GM18505 (cell line): ENCODE measurements at regions not wholly inside any gene's neighbourhood (a gene's known extent, or its start where the extent isn't known, plus 50 kb on each side); places are given as distances from the start of the nearest gene placed in this dataset.

Experiments
- ATAC-seq: cut with Tn5 transposase; IDR thresholded peaks from one replicate; pipeline ENCODE4 v1.9.1; 2021; ENCODE audit not compliant: unreplicated experiment
- POLR2A ChIP-seq: IDR thresholded peaks from 4 replicates; pipeline ENCODE4 v1.6.1; 2011; ENCODE audit warnings: borderline replicate concordance; ENCODE audit not compliant: insufficient read depth, insufficient read length; ENCODE audit errors: extremely low read depth

DNA sequence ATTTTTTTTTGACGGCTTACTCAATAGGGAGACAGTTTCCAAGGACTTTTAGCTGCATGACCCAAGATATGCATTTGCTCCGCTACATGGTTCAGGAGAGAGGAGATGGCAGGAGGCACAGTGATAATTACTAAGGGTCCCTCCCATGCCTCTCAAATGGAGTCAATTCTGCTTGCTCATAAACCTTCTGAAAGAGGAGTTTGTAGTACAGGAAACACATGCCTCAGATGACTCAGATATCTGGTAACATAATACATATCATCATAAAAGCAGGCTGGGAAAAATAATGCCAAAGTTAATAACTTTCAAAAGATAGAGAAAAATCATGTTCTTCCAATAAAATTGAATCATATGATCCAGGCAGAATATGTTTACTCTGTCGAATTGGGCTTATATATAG, 97.6 kb upstream of the DEFB112 start:
- TF ChIP-seq POLR2A = no peak
- no peak for ATAC-seq

DNA sequence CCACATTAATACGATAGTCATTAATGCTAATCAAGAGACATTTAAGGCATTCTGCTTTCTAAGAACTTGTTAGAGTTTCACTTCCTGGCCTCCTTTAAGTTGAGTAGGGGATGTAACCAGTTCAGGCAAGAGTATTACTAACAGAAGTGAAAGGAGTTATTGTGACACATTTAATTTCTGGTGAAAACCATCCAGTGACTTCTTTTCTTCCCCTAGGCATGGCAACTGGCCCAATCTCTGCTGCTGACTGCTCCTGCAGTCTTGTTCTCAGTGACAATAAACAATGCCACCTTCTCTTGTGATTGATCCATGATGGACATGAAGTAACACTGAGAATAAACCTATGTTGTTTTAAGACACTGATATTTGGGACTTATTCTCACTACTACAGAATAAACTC, 130.9 kb upstream of the DEFB112 start:
- no peak for TF ChIP-seq POLR2A
- no peak for ATAC-seq

DNA sequence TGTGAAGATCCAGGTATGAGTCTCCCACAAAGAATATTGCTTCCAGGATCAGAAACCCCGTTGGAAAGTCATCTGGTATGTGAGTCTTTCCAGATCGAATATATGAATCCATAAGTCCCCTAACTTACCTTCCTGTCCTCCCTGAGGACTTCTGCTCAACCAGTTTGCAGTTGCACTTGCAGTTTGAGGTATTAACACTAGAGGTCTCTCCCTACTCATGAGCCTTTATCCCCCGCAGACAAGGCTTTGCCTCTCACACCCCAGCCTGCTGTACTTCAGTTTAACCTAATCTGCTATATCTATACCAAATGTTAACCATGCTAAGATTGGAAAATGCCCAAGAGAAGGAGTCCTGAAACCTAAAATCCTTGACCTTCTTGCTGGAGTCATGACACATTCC, 135.3 kb upstream of the DEFB112 start:
- TF ChIP-seq POLR2A = no peak

DNA sequence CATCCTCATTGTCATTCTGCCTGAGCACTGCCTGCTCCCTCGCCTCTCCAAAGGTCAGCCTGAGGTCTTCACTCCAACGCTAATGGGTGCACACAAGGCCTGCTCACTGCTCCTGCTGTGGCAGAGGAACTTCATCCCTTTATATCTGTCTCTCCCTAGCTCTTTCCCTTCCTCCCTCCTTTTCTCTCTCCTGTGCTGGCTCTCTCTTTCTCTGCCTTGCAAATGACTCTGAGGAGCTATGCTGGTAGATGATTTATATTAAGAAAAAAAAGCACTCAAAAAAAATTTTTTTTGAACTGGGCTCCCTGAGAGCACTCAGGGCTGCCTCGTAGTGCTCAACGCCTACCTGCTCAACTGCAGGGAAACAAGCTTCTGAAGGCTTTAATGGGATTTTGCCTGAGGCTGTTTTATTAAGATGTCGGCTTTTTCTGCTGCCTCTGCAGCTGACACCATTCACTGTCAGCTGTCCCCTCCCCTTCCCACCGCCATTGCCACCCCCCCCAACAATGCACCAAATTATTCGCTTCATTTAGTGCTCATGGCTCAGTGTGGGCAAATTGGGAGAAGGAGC, 137.7 kb upstream of the DEFB112 start:
- TF ChIP-seq POLR2A = no peak
- ATAC-seq = no peak

More for the DNA sequence above, 135.3 kb upstream of the DEFB112 start:
- ATAC-seq = no peak

DNA sequence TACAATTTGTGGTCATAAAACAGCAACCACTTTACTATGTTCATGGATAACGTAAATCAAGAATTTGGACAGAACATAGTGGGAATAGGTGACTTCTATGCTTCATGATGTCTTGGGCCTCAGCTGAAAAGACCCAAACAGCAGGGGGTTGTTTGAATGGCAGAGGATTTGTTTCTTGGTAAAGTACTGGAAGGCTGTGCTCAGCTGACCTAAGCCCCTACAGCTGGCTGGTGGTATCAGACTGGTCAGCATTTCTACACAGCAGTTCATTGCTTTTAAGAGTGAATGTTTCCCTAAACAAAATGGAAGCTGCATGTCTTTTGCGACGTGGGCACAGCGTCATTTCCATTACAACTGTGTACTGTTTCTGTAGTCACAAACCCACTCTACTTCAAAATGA, 148.5 kb upstream of the DEFB112 start:
- ATAC-seq = no peak
- TF ChIP-seq POLR2A = no peak

DNA sequence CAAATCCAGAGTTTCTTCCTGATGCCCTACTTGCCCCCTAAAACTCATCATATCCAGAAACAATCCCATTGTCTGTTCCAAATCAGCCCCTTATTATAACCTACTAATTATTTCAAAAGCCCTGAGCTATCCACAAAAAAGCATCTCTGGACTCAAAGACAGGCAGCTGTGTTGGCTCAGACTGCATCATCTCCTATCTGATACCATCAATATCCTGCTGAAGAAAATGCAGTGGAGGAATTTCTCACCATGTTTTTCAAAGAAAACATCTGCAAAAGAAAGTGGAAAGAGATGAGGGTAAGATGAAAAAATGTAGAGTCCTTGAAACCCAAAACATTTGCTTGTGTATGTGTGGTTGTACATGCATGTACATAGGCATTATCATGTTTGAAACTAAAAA, 153.0 kb upstream of the DEFB112 start:
- TF ChIP-seq POLR2A = no peak

DNA sequence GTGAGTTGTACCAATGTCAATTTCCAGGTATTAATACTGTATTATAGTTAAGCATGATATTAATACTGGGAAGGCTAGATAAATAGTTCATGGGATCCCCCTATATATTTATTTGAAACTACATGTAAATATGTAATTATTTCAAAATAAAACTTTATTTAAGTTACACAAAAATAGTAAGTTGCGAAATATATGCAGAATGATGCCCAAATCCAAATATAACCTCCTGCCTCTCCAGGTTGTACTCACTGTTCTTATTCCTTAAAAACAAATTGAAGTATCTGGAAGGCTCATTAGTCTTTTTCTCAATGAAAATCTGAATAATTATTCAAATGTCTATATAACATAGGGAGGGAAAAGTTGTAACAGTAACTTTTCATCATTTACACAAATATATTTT, 161.9 kb upstream of the DEFB112 start:
- ATAC-seq = no peak
- no peak for TF ChIP-seq POLR2A

More for the DNA sequence above, 153.0 kb upstream of the DEFB112 start:
- ATAC-seq = no peak

DNA sequence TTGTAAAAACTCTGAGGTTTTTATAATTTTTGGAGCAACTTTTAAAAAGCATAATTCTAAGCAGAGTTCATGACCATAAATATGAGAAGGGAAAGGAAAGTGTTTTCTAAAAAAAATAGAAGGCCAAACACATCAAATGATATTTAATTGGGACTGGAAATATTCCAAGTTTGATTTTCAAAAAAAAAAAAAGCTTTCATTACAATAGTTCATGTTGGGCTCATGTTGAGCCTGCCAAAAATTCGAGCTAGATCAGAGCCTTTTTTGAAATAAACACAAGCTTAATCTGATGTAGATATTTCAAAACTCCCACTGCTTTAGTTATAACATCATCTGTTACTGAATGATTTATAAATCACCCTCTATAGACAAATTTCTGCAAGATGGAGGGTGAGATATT, 163.4 kb upstream of the DEFB112 start:
- no peak for TF ChIP-seq POLR2A
- ATAC-seq = no peak

DNA sequence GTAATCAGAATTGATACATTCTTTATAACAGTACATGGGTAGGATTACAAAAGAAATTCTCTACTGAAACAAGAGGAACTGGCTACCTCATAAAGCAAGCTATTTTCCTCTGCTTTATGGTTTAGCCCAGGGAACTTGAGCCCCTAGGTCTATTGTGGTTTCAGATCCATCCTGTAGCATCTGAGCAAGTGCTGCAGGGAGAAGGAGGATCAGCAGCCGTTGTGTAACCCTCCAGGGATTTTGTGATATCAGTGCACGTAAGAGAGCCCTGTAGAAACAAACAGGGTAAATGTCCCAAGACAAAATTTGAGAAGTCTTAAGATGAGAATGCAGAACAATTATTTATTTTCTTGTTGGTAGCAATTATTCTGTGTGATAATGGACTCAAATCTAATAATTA, 165.2 kb upstream of the DEFB112 start:
- ATAC-seq = no peak
- no peak for TF ChIP-seq POLR2A

DNA sequence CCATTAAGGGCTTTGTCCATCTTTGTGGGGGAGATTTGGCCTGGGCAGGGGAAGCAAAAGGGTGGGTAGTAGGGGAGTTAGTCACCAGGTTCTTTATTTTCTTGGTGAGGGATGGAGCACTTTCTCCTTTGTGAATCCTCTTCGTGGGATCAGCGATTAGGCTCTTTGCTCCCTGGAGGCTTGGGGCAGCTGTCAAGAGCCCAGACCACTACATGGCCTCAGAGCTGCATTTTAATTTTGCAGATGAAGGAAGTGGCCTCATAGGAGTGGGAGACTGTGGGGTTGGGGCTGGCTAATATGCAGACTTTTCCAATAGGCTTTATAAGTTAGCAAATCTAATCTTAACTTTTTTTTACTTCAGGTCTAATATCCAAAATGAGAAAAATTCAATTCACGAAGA, 168.1 kb upstream of the DEFB112 start:
- TF ChIP-seq POLR2A = no peak
- no peak for ATAC-seq

DNA sequence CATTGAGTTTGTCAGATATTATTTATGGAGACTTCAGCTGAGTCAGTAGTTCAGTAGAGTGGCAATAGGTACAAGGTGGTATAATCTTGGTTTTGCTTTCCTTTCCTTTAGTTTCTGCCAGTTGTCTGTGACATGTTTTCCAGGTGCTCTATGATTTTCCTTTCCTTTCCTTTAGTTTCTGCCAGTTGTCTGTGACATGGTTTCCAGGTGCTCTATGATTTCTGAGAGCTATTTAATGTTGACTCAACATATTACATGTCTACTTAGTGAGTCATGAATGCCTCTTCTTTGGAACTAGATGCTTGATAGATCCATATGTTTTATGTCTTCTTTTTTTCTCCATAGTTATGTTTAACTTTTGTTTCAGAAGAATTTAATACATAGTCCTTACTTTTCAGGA, 186.4 kb upstream of the DEFB112 start:
- TF ChIP-seq POLR2A = no peak
- ATAC-seq = no peak

DNA sequence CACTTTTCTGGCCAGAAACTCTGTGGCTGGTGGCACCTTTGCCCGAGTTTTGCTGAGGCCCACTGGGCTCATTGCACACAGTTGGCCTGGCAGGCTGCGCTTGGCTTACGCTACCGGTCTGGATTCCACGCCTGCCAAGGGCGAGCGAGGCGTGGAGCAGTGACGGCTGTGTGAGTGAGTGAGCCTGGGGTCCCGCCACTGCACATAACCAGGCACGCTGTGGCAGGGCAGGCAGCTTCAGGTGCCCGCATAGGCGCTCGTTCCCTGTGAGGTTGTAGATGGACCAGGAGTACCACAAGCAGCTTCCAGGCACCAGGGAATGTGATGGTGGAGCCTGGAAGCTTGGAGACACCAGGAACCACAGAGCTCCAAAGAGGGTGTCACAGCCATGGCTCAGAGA, 190.1 kb upstream of the DEFB112 start:
- no peak for TF ChIP-seq POLR2A
- ATAC-seq = no peak

DNA sequence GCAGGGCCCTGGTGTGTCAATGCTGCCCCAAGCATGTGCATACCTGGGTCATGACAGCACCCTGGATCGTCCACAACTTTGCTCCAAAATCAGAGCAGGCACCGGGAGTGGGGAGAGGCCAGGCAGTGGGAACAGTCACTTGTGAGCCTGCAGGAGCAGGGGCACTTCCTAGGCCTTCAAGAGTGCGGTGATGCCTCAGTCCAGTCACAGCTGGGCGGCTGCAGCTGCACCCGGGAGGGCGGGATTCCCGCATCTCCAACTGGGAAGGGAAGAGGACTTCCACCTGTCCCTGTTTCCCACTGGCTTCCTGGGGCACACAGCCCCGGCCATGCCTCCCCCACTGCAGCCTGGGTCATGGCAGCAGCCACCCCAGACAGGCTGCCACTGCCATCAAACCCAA, 191.3 kb upstream of the DEFB112 start:
- no peak for ATAC-seq
- TF ChIP-seq POLR2A = no peak

DNA sequence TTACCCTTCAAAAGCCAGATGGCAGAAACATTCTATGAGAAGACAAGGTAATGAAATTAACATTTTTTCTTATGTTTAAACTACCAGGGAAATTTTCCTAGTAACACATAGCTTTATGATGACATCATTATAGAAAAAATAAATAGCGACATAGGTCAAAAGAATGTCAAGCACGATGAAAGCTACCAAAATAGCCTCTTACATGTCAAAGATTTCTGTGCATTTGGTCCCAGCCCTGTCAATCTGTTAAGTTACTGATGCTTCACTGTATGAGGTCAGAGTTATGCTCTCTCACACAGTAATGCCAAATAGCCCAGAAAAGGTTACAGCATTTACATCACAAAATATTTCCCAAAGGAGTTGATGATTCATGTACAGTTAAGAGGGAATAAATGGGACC, 199.8 kb upstream of the DEFB112 start:
- no peak for ATAC-seq
- no peak for TF ChIP-seq POLR2A

DNA sequence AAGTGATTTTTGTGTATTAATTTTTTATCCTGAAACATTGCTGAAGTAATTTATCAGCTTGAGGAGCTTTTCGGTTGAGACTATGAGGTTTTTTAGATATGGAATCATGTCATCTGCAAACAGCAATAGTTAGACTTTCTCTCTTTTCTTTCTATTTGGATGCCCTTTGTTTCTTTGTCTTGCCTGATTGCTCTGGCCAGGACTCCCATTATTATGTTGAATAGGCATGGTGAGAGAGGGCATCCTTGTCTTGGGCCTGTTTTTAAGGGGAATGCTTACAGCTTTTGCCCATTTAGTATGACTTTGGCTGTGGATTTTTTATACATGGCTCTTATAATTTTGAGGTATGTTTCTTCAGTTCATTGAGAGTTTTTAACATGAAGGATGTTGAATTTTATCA, 207.6 kb upstream of the DEFB112 start:
- no peak for TF ChIP-seq POLR2A
- ATAC-seq = no peak
